ENCODE measurements at regions not wholly inside any gene's neighbourhood (a gene's known extent, or its start where the extent isn't known, plus 50 kb on each side); places are given as distances from the start of the nearest gene placed in this dataset.

- no peak for TF ChIP-seq CTCF (IDR thresholded peaks at IDR 0.05)
- no peak for TF ChIP-seq POLR2A (IDR thresholded peaks at IDR 0.05)
Measured at GRCh38 chr2:122669627-122670026, 914.2 kb downstream of the TSN start.

All from body of pancreas (tissue), 4 donors.